Uterus (tissue), 2 donors: ENCODE measurements at regions not wholly inside any gene's neighbourhood (a gene's known extent, or its start where the extent isn't known, plus 50 kb on each side); places are given as distances from the start of the nearest gene placed in this dataset.

Experiments used
- CTCF ChIP-seq, 4 experiments: fragments of 200-600 bp in 2 of 4; fragments of 450-650 bp in 2 of 4; sonication (generic) in 2 of 4; IDR thresholded peaks; one replicate each; pipeline ENCODE4 v1.5.1; 2016 to 2019; ENCODE audit warnings: antibody characterized with exemption in 4 of 4, mild to moderate bottlenecking in 2 of 4, moderate library complexity in 1 of 4
- POLR2A ChIP-seq, 2 donors: fragments of 450-650 bp; IDR thresholded peaks; one replicate each; pipeline ENCODE4 v1.6.1; 2016; ENCODE audit warnings: antibody characterized with exemption in 2 of 2, mild to moderate bottlenecking in 1 of 2, moderate library complexity in 1 of 2

- no peak for TF ChIP-seq POLR2A (IDR thresholded peaks at IDR 0.05)
- TF ChIP-seq CTCF (IDR thresholded peaks at IDR 0.05), result no peak
These were observed 83.6 kb upstream of the MBNL1 start for GRCh38 chr3:152184971-152185686.
